NCI-H1694 (cell line): ENCODE measurements at regions not wholly inside any gene's neighbourhood (a gene's known extent, or its start where the extent isn't known, plus 50 kb on each side); places are given as distances from the start of the nearest gene placed in this dataset.

Experiments used
- DNase-seq: peaks from one replicate; lab custom pipeline; 2025; lab: John Stamatoyannopoulos, UW

GRCh38 chr3:25002052-25002451 is 426.0 kb upstream of the RARB start:
- no peak for DNase-seq

GRCh38 chr3:25007974-25008658 is 419.9 kb upstream of the RARB start:
- no peak for DNase-seq

GRCh38 chr3:25009665-25010064 is 418.4 kb upstream of the RARB start:
- no peak for DNase-seq

- no peak for DNase-seq
Measured at GRCh38 chr3:25015599-25015998, 412.5 kb upstream of the RARB start.

GRCh38 chr3:25018909-25019308 is 409.2 kb upstream of the RARB start:
- DNase-seq, result no peak

GRCh38 chr3:25019506-25019905 is 408.6 kb upstream of the RARB start:
- DNase-seq, result no peak

GRCh38 chr3:25021816-25022215 is 406.2 kb upstream of the RARB start:
- DNase-seq, result no peak

- DNase-seq, result no peak
Measured at GRCh38 chr3:25023876-25024275, 404.2 kb upstream of the RARB start.

- no peak for DNase-seq
Measured at GRCh38 chr3:25025236-25025635, 402.8 kb upstream of the RARB start.

- no peak for DNase-seq
Measured at GRCh38 chr3:25027650-25028049, 400.4 kb upstream of the RARB start.

GRCh38 chr3:25029820-25030219 is 398.2 kb upstream of the RARB start:
- no peak for DNase-seq

GRCh38 chr3:25032344-25032743 is 395.7 kb upstream of the RARB start:
- no peak for DNase-seq

GRCh38 chr3:25033407-25034029 is 394.5 kb upstream of the RARB start:
- DNase-seq, result peak; percentile 53

- no peak for DNase-seq
Measured at GRCh38 chr3:25035526-25035925, 392.5 kb upstream of the RARB start.

GRCh38 chr3:25036633-25037032 is 391.4 kb upstream of the RARB start:
- DNase-seq, result no peak

- DNase-seq, result no peak
Measured at GRCh38 chr3:25037049-25037547, 391.0 kb upstream of the RARB start.

GRCh38 chr3:25038271-25038670 is 389.8 kb upstream of the RARB start:
- DNase-seq, result no peak

GRCh38 chr3:25038922-25039321 is 389.1 kb upstream of the RARB start:
- no peak for DNase-seq

- no peak for DNase-seq
Measured at GRCh38 chr3:25040748-25041147, 387.3 kb upstream of the RARB start.

GRCh38 chr3:25041871-25042584 is 386.0 kb upstream of the RARB start:
- no peak for DNase-seq

GRCh38 chr3:25043177-25043576 is 384.9 kb upstream of the RARB start:
- no peak for DNase-seq

- no peak for DNase-seq
Measured at GRCh38 chr3:25043749-25044148, 384.3 kb upstream of the RARB start.
